Activated effector memory CD4-positive, alpha-beta T cell treated with Interleukin-2 at 50 U/mL for 16 hours (primary cell): ENCODE measurements at regions not wholly inside any gene's neighbourhood (a gene's known extent, or its start where the extent isn't known, plus 50 kb on each side); places are given as distances from the start of the nearest gene placed in this dataset.
"Not testable (repeated sequence)": the region's sequence is repeated elsewhere in the genome, so short reads cannot be mapped to it uniquely, and the experiment has no call there.

Experiments
- DNase-seq: peaks from one replicate; pipeline ENCODE4 v3.0.0-alpha.2; 2020

GRCh38 chr5:8828596-8829322 lies 717.1 kb downstream of the SEMA5A start:
- DNase-seq, result no peak

- DNase-seq, result no peak
Observed at GRCh38 chr5:8829323-8830029, 716.4 kb downstream of the SEMA5A start.

GRCh38 chr5:8831251-8831650 lies 714.6 kb downstream of the SEMA5A start:
- DNase-seq, result no peak

- no peak for DNase-seq
Observed at GRCh38 chr5:8831854-8832253, 714.0 kb downstream of the SEMA5A start.

GRCh38 chr5:8839361-8840055 lies 706.4 kb downstream of the SEMA5A start:
- no peak for DNase-seq

- DNase-seq, result no peak
Observed at GRCh38 chr5:8840237-8840636, 705.6 kb downstream of the SEMA5A start.

- DNase-seq, result not testable (repeated sequence)
Observed at GRCh38 chr5:8840746-8841145, 705.1 kb downstream of the SEMA5A start.

- no peak for DNase-seq
Observed at GRCh38 chr5:8842971-8843551, 702.8 kb downstream of the SEMA5A start.

- DNase-seq, result no peak
Observed at GRCh38 chr5:8843771-8844170, 702.1 kb downstream of the SEMA5A start.

- DNase-seq, result no peak
Observed at GRCh38 chr5:8844206-8844605, 701.7 kb downstream of the SEMA5A start.

- no peak for DNase-seq
Observed at GRCh38 chr5:8844847-8845246, 701.0 kb downstream of the SEMA5A start.

GRCh38 chr5:8845296-8845695 lies 700.6 kb downstream of the SEMA5A start:
- no peak for DNase-seq

- DNase-seq, result no peak
Observed at GRCh38 chr5:8848366-8848765, 697.5 kb downstream of the SEMA5A start.

GRCh38 chr5:8848997-8849594 lies 696.8 kb downstream of the SEMA5A start:
- no peak for DNase-seq

- no peak for DNase-seq
Observed at GRCh38 chr5:8851101-8851500, 694.8 kb downstream of the SEMA5A start.

GRCh38 chr5:8857051-8857450 lies 688.8 kb downstream of the SEMA5A start:
- DNase-seq, result no peak

- DNase-seq, result no peak
Observed at GRCh38 chr5:8861764-8862163, 684.1 kb downstream of the SEMA5A start.

- no peak for DNase-seq
Observed at GRCh38 chr5:8864053-8864452, 681.8 kb downstream of the SEMA5A start.

GRCh38 chr5:8865266-8865665 lies 680.6 kb downstream of the SEMA5A start:
- DNase-seq, result no peak

GRCh38 chr5:8865686-8866374 lies 680.0 kb downstream of the SEMA5A start:
- no peak for DNase-seq

GRCh38 chr5:8868283-8868682 lies 677.6 kb downstream of the SEMA5A start:
- DNase-seq, result no peak

- DNase-seq, result no peak
Observed at GRCh38 chr5:8869932-8870331, 675.9 kb downstream of the SEMA5A start.
